WTC11 (cell line): ENCODE measurements at regions not wholly inside any gene's neighbourhood (a gene's known extent, or its start where the extent isn't known, plus 50 kb on each side); places are given as distances from the start of the nearest gene placed in this dataset.

ENCODE experiments used
- ATAC-seq: fragments of 200-7000 bp; cut with Tn5 transposase; 2 replicates; pipeline ENCODE4 v1.10.0; 2021; ENCODE audit warnings: mild to moderate bottlenecking, moderate library complexity
- CTCF ChIA-PET: fragments of 300-600 bp; sonication (Branson Sonifier 250); formaldehyde crosslinking; loops from one replicate; lab custom pipeline; 2021; ENCODE audit warnings: antibody characterized with exemption; lab: Charles Lee
- POLR2A ChIA-PET: fragments of 350-600 bp; sonication (Branson Sonifier 250); formaldehyde crosslinking; loops from one replicate; lab custom pipeline; 2021; ENCODE audit warnings: antibody characterized with exemption; lab: Charles Lee
- DNase-seq: peaks from one replicate; pipeline ENCODE4 v3.0.0; 2021; ENCODE audit warnings: low spot score
- H3K27ac Mint-ChIP-seq: 2 replicates; pipeline ENCODE4 v1.8.0; 2021; ENCODE audit warnings: mixed read lengths
- H3K27me3 Mint-ChIP-seq: 2 replicates; pipeline ENCODE4 v1.8.0; 2021; ENCODE audit warnings: low read depth, mild to moderate bottlenecking, moderate library complexity, mixed read lengths
- H3K36me3 Mint-ChIP-seq: 2 replicates; pipeline ENCODE4 v1.8.0; 2021; ENCODE audit warnings: mixed read lengths
- H3K4me1 Mint-ChIP-seq: 2 replicates; pipeline ENCODE4 v1.8.0; 2022; ENCODE audit warnings: mixed read lengths
- H3K4me3 Mint-ChIP-seq: 2 replicates; pipeline ENCODE4 v1.8.0; 2021; ENCODE audit warnings: mild to moderate bottlenecking, moderate library complexity, mixed read lengths
- H3K9me3 Mint-ChIP-seq: 2 replicates; pipeline ENCODE4 v1.8.0; 2021; ENCODE audit warnings: mixed read lengths
- AFF4 ChIP-seq: sonication (generic); formaldehyde crosslinking; IDR thresholded peaks from 2 replicates; pipeline ENCODE4 v1.8.1; 2023; ENCODE audit warnings: mild to moderate bottlenecking, missing genetic modification reagents, borderline replicate concordance
- FOXK1 ChIP-seq: sonication (generic); formaldehyde crosslinking; IDR thresholded peaks from 2 replicates; pipeline ENCODE4 v1.8.0; 2022; ENCODE audit warnings: mild to moderate bottlenecking, moderate library complexity, missing genetic modification reagents
- MLX ChIP-seq: sonication (generic); formaldehyde crosslinking; IDR thresholded peaks from 2 replicates; pipeline ENCODE4 v1.8.1; 2023; ENCODE audit warnings: mild to moderate bottlenecking, missing genetic modification reagents, moderate library complexity
- PREB ChIP-seq: sonication (generic); formaldehyde crosslinking; IDR thresholded peaks from 2 replicates; pipeline ENCODE4 v1.8.1; 2022; ENCODE audit warnings: mild to moderate bottlenecking, missing genetic modification reagents, moderate library complexity, borderline replicate concordance
- TCF7 ChIP-seq: sonication (generic); formaldehyde crosslinking; IDR thresholded peaks from 2 replicates; pipeline ENCODE4 v1.8.0; 2022; ENCODE audit warnings: mild to moderate bottlenecking, low read depth, missing genetic modification reagents, moderate library complexity
- TEAD4 ChIP-seq: sonication (generic); formaldehyde crosslinking; IDR thresholded peaks from 2 replicates; pipeline ENCODE4 v1.8.0; 2022; ENCODE audit warnings: mild to moderate bottlenecking, missing genetic modification reagents
- ZBTB21 ChIP-seq: sonication (generic); formaldehyde crosslinking; IDR thresholded peaks from 2 replicates; pipeline ENCODE4 v1.8.1; 2023; ENCODE audit warnings: mild to moderate bottlenecking, missing genetic modification reagents, borderline replicate concordance
- ZNF281 ChIP-seq: sonication (generic); formaldehyde crosslinking; IDR thresholded peaks from 2 replicates; pipeline ENCODE4 v1.8.0; 2023; ENCODE audit warnings: mild to moderate bottlenecking, missing genetic modification reagents
- ZNF425 ChIP-seq: fragments of 250-450 bp; sonication (Bioruptor Pico); conservative IDR thresholded peaks from 2 replicates; pipeline ENCODE4 v1.9.0; 2021; ENCODE audit warnings: mild to moderate bottlenecking
- ZNF671 ChIP-seq: fragments of 250-450 bp; sonication (Bioruptor Pico); IDR thresholded peaks from 2 replicates; pipeline ENCODE4 v1.8.0; 2021; ENCODE audit warnings: mild to moderate bottlenecking

GRCh38 chr2:199680482-199680881, 170.5 kb downstream of the FTCDNL1 start (continued):
- TF ChIP-seq AFF4 (no peak), ZNF281 (CRISPR knock-in tag) (no peak)

GRCh38 chr2:199679883-199680282, 171.1 kb downstream of the FTCDNL1 start:
- Mint-ChIP-seq H3K9me3 (no peaks in the 10 kb centered on the region), H3K27me3 (no peaks in the 10 kb centered on the region)

GRCh38 chr2:199677881-199678280, 173.1 kb downstream of the FTCDNL1 start:
- ATAC-seq: no peak
- TF ChIP-seq FOXK1 (CRISPR knock-in tag): no peak
- no peak for TF ChIP-seq TEAD4
- no peak for TF ChIP-seq TCF7 (CRISPR knock-in tag)
- no peaks in the 10 kb centered on the region for H3K9me3 Mint-ChIP-seq
- no peak for DNase-seq
- no peak overlapping the region for H3K27ac Mint-ChIP-seq
- CTCF ChIA-PET: no interaction called here
- H3K36me3 Mint-ChIP-seq: no peaks in the 10 kb centered on the region
- POLR2A ChIA-PET: no interaction called here
- no peak overlapping the region for H3K4me3 Mint-ChIP-seq
- H3K4me1 Mint-ChIP-seq: peaks cover 9% of the 10 kb centered on the region
- H3K27me3 Mint-ChIP-seq: no peaks in the 10 kb centered on the region; the same call in 1 of the 2 replicates

More at GRCh38 chr2:199679883-199680282, 171.1 kb downstream of the FTCDNL1 start:
- H3K4me1 Mint-ChIP-seq: peaks cover 9% of the 10 kb centered on the region
- no peaks in the 10 kb centered on the region for H3K36me3 Mint-ChIP-seq
- DNase-seq: no peak
- CTCF ChIA-PET: no interaction called here
- no peak for ATAC-seq
- no peak overlapping the region for H3K4me3 Mint-ChIP-seq
- no peak overlapping the region for H3K27ac Mint-ChIP-seq
- TF ChIP-seq ZNF425 (no peak), ZBTB21 (CRISPR knock-in tag) (no peak), FOXK1 (CRISPR knock-in tag) (no peak), ZNF671 (no peak)
- TF ChIP-seq, all 79 proteins: peak for 0
- POLR2A ChIA-PET: no interaction called here

GRCh38 chr2:199668645-199669044, 182.3 kb downstream of the FTCDNL1 start:
- CTCF ChIA-PET: no interaction called here
- no peak for ATAC-seq
- no peaks in the 10 kb centered on the region for H3K36me3 Mint-ChIP-seq
- no peaks in the 10 kb centered on the region for H3K4me1 Mint-ChIP-seq
- no peak overlapping the region for H3K27ac Mint-ChIP-seq
- H3K9me3 Mint-ChIP-seq: no peaks in the 10 kb centered on the region
- DNase-seq: no peak
- no peak overlapping the region for H3K4me3 Mint-ChIP-seq
- POLR2A ChIA-PET: no interaction called here
- no peak for TF ChIP-seq PREB (CRISPR knock-in tag)
- no peak for TF ChIP-seq MLX (CRISPR knock-in tag)
- no peaks in the 10 kb centered on the region for H3K27me3 Mint-ChIP-seq
